Activated T-cell treated with anti-CD3 and anti-CD28 coated beads, Interleukin-2, amount 50 U/mL, for 4 hours (primary cell): ENCODE measurements at regions not wholly inside any gene's neighbourhood (a gene's known extent, or its start where the extent isn't known, plus 50 kb on each side); places are given as distances from the start of the nearest gene placed in this dataset.
"Not testable (repeated sequence)": the region's sequence is repeated elsewhere in the genome, so short reads cannot be mapped to it uniquely, and the experiment has no call there.

Experiments used
- ATAC-seq, 2 donors: fragments of 200-7000 bp; cut with Tn5 transposase; one replicate each; pipeline ENCODE4 v1.10.0; 2021
- DNase-seq: peaks from one replicate; pipeline ENCODE4 v3.0.0-alpha.2; 2020
- H3K27me3 Mint-ChIP-seq: one replicate; pipeline ENCODE4 v1.8.0; 2021; ENCODE audit warnings: low read depth, mixed read lengths
- H3K36me3 Mint-ChIP-seq: one replicate; pipeline ENCODE4 v1.8.0; 2022; ENCODE audit warnings: mixed read lengths; ENCODE audit not compliant: insufficient read depth
- H3K4me1 Mint-ChIP-seq: one replicate; pipeline ENCODE4 v1.8.0; 2021; ENCODE audit warnings: low read depth, mixed read lengths
- H3K4me3 Mint-ChIP-seq: one replicate; pipeline ENCODE4 v1.8.0; 2021; ENCODE audit warnings: mild to moderate bottlenecking, moderate library complexity, mixed read lengths
- H3K9me3 Mint-ChIP-seq: one replicate; pipeline ENCODE4 v1.8.0; 2021; ENCODE audit warnings: mixed read lengths

- Mint-ChIP-seq H3K4me3 (no peak overlapping the region), H3K27me3 (no peaks in the 10 kb centered on the region), H3K4me1 (no peaks in the 10 kb centered on the region), H3K36me3 (no peaks in the 10 kb centered on the region), H3K9me3 (no peaks in the 10 kb centered on the region)
- DNase-seq (no peak), ATAC-seq (no peak)
These were observed 362.0 kb downstream of the RFC3 start for GRCh38 chr13:34179927-34180326.

GRCh38 chr13:34181256-34181655, 363.3 kb downstream of the RFC3 start:
- not testable (repeated sequence) for H3K27me3 Mint-ChIP-seq, ATAC-seq, H3K4me1 Mint-ChIP-seq, H3K36me3 Mint-ChIP-seq, DNase-seq, H3K9me3 Mint-ChIP-seq, H3K4me3 Mint-ChIP-seq

GRCh38 chr13:34189946-34190345, 372.0 kb downstream of the RFC3 start:
- ATAC-seq: no peak
- Mint-ChIP-seq H3K27me3 (no peaks in the 10 kb centered on the region), H3K4me3 (no peak overlapping the region)

GRCh38 chr13:34201050-34201913, 383.3 kb downstream of the RFC3 start:
- ATAC-seq: no peak
- H3K27me3 Mint-ChIP-seq: no peaks in the 10 kb centered on the region

More at GRCh38 chr13:34189946-34190345, 372.0 kb downstream of the RFC3 start:
- Mint-ChIP-seq H3K9me3 (no peaks in the 10 kb centered on the region), H3K36me3 (no peaks in the 10 kb centered on the region), H3K4me1 (no peaks in the 10 kb centered on the region)
- no peak for DNase-seq

GRCh38 chr13:34207334-34207733, 389.4 kb downstream of the RFC3 start:
- H3K36me3 Mint-ChIP-seq: no peaks in the 10 kb centered on the region
- H3K9me3 Mint-ChIP-seq: peaks cover 5% of the 10 kb centered on the region
- H3K4me1 Mint-ChIP-seq: no peaks in the 10 kb centered on the region
- DNase-seq (no peak), ATAC-seq (no peak)
- H3K4me3 Mint-ChIP-seq: no peak overlapping the region
- H3K27me3 Mint-ChIP-seq: no peaks in the 10 kb centered on the region

More at GRCh38 chr13:34201050-34201913, 383.3 kb downstream of the RFC3 start:
- no peak for DNase-seq
- no peaks in the 10 kb centered on the region for H3K36me3 Mint-ChIP-seq
- no peak overlapping the region for H3K4me3 Mint-ChIP-seq
- H3K4me1 Mint-ChIP-seq: no peaks in the 10 kb centered on the region
- H3K9me3 Mint-ChIP-seq: peaks cover 9% of the 10 kb centered on the region

- Mint-ChIP-seq H3K4me1 (no peaks in the 10 kb centered on the region), H3K9me3 (peaks cover 5% of the 10 kb centered on the region), H3K36me3 (no peaks in the 10 kb centered on the region), H3K27me3 (no peaks in the 10 kb centered on the region), H3K4me3 (no peak overlapping the region)
- ATAC-seq (no peak), DNase-seq (no peak)
These were observed 389.9 kb downstream of the RFC3 start for GRCh38 chr13:34207872-34208271.

GRCh38 chr13:34208336-34208735, 390.4 kb downstream of the RFC3 start:
- no peak for ATAC-seq
- no peaks in the 10 kb centered on the region for H3K36me3 Mint-ChIP-seq
- H3K4me3 Mint-ChIP-seq: no peak overlapping the region
- no peaks in the 10 kb centered on the region for H3K4me1 Mint-ChIP-seq
- peaks cover 5% of the 10 kb centered on the region for H3K9me3 Mint-ChIP-seq
- H3K27me3 Mint-ChIP-seq: no peaks in the 10 kb centered on the region
- DNase-seq: no peak

- no peak overlapping the region for H3K4me3 Mint-ChIP-seq
- no peaks in the 10 kb centered on the region for H3K27me3 Mint-ChIP-seq
- DNase-seq (no peak), ATAC-seq (no peak)
- H3K4me1 Mint-ChIP-seq: no peaks in the 10 kb centered on the region
- H3K9me3 Mint-ChIP-seq: peaks cover 5% of the 10 kb centered on the region
- no peaks in the 10 kb centered on the region for H3K36me3 Mint-ChIP-seq
These were observed 392.4 kb downstream of the RFC3 start for GRCh38 chr13:34210341-34210740.

GRCh38 chr13:34214686-34215085, 396.7 kb downstream of the RFC3 start:
- no peak for ATAC-seq
- no peaks in the 10 kb centered on the region for H3K36me3 Mint-ChIP-seq
- H3K4me1 Mint-ChIP-seq: no peaks in the 10 kb centered on the region
- H3K4me3 Mint-ChIP-seq: no peak overlapping the region
- peaks cover 4% of the 10 kb centered on the region for H3K9me3 Mint-ChIP-seq
- no peak for DNase-seq
- H3K27me3 Mint-ChIP-seq: no peaks in the 10 kb centered on the region

GRCh38 chr13:34216256-34216655, 398.3 kb downstream of the RFC3 start:
- no peaks in the 10 kb centered on the region for H3K27me3 Mint-ChIP-seq
- DNase-seq (no peak), ATAC-seq (no peak)
- no peak overlapping the region for H3K4me3 Mint-ChIP-seq
- H3K9me3 Mint-ChIP-seq: no peaks in the 10 kb centered on the region
- no peaks in the 10 kb centered on the region for H3K4me1 Mint-ChIP-seq
- H3K36me3 Mint-ChIP-seq: no peaks in the 10 kb centered on the region

GRCh38 chr13:34217343-34218025, 399.5 kb downstream of the RFC3 start:
- H3K9me3 Mint-ChIP-seq: no peaks in the 10 kb centered on the region
- ATAC-seq: no peak
- H3K4me1 Mint-ChIP-seq: no peaks in the 10 kb centered on the region
- H3K4me3 Mint-ChIP-seq: no peak overlapping the region
- no peaks in the 10 kb centered on the region for H3K36me3 Mint-ChIP-seq
- no peak for DNase-seq
- H3K27me3 Mint-ChIP-seq: no peaks in the 10 kb centered on the region

GRCh38 chr13:34223984-34224383, 406.0 kb downstream of the RFC3 start:
- H3K27me3 Mint-ChIP-seq: no peaks in the 10 kb centered on the region
- no peak overlapping the region for H3K4me3 Mint-ChIP-seq
- no peaks in the 10 kb centered on the region for H3K9me3 Mint-ChIP-seq
- ATAC-seq (no peak), DNase-seq (no peak)
- no peaks in the 10 kb centered on the region for H3K4me1 Mint-ChIP-seq
- no peaks in the 10 kb centered on the region for H3K36me3 Mint-ChIP-seq

GRCh38 chr13:34224877-34225276, 406.9 kb downstream of the RFC3 start:
- no peaks in the 10 kb centered on the region for H3K36me3 Mint-ChIP-seq
- ATAC-seq: no peak
- no peaks in the 10 kb centered on the region for H3K9me3 Mint-ChIP-seq
- H3K4me3 Mint-ChIP-seq: no peak overlapping the region
- DNase-seq: no peak
- no peaks in the 10 kb centered on the region for H3K27me3 Mint-ChIP-seq
- no peaks in the 10 kb centered on the region for H3K4me1 Mint-ChIP-seq

GRCh38 chr13:34230271-34230670, 412.3 kb downstream of the RFC3 start:
- no peaks in the 10 kb centered on the region for H3K36me3 Mint-ChIP-seq
- H3K4me3 Mint-ChIP-seq: no peak overlapping the region
- peaks cover 19% of the 10 kb centered on the region for H3K9me3 Mint-ChIP-seq

GRCh38 chr13:34241332-34241731, 423.4 kb downstream of the RFC3 start:
- Mint-ChIP-seq H3K36me3 (no peaks in the 10 kb centered on the region), H3K27me3 (no peaks in the 10 kb centered on the region), H3K4me1 (no peaks in the 10 kb centered on the region), H3K4me3 (no peak overlapping the region), H3K9me3 (peaks cover 4% of the 10 kb centered on the region)
- ATAC-seq (no peak), DNase-seq (no peak)

More at GRCh38 chr13:34230271-34230670, 412.3 kb downstream of the RFC3 start:
- DNase-seq: no peak
- no peak for ATAC-seq
- Mint-ChIP-seq H3K4me1 (no peaks in the 10 kb centered on the region), H3K27me3 (no peaks in the 10 kb centered on the region)
